ENCODE measurements at regions not wholly inside any gene's neighbourhood (a gene's known extent, or its start where the extent isn't known, plus 50 kb on each side); places are given as distances from the start of the nearest gene placed in this dataset.

DNA sequence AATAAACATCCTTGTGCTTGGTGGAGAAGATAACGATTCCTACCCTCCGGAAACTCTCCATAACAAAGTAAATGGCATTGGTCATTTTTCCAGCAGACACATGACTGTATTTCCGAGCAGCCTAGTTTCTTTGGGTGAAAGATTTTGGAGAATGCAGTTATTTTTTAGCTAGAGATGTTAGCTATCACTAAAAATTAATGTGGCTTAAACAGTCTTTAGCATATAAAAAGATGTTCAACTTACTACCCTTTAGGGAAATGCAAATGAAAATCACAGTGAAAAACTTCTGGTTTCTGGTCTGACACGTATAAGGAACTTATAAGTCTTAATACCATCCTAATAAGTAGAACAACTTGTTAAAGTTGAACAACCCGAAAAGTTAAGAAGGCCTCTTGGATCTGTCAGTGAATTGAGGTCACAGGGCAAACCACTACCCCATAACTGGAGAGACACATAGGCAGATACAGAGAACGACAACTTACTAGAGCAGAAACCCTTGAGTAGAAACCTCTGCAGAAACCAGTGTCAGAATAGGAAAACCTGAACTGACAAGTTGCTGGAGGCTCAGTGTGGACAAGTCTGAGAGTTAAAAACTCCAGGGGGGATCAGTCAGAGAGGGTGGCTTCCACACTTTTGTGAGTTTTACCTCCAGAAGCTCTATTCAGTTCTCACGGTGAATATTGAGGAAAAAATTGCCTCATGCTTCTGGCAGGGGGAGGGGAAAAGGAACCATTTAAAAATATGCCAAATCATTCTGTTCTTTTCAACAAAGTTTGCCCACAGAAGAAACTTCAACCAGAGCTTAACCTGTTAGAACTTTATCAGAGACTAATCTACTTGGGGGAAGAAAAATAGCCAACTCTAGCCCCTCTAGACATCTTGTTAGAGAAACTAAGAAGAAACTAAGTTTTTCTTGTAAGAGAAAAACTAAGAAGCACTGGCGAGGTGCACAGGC lies 325.2 kb upstream of the RPS23 start:
- Histone ChIP-seq H3K27ac (no peak overlapping the region), H3K4me2 (no peak overlapping the region), H3K4me3 (no peak overlapping the region), H3K4me1 (no peaks in the 10 kb centered on the region), H3K9me3 (no peaks in the 10 kb centered on the region; the same call in 1 of the 3 replicates)
- WGBS (ENCODE audit: missing lambda C conversion rate): 40% methylated on average over 8 of the region's 8 CpGs
- no peak for FAIRE-seq
- TF ChIP-seq FOSB (CRISPR knock-in tag; IDR thresholded peaks at IDR 0.05) (no peak), CBX2 (IDR thresholded peaks at IDR 0.05; ENCODE audit: borderline replicate concordance, low read depth) (no peak), EP300 (IDR thresholded peaks at IDR 0.05) (no peak), ZSCAN20 (CRISPR knock-in tag; IDR thresholded peaks at IDR 0.05) (no peak), ZNF302 (CRISPR knock-in tag; IDR thresholded peaks at IDR 0.05) (no peak), MAZ (IDR thresholded peaks at IDR 0.05; ENCODE audit: borderline replicate concordance, low read depth, low read length) (no peak), ESRRA (IDR thresholded peaks at IDR 0.05; ENCODE audit: borderline replicate concordance, low read length) (no peak), CHD2 (IDR thresholded peaks at IDR 0.05; ENCODE audit: low read length, partially characterized antibody) (no peak), HEYL (CRISPR knock-in tag; IDR thresholded peaks at IDR 0.05) (no peak), FOXS1 (CRISPR knock-in tag; IDR thresholded peaks at IDR 0.05) (no peak), NR3C1 (IDR thresholded peaks at IDR 0.05) (no peak), RCOR1 (IDR thresholded peaks at IDR 0.05; ENCODE audit: low read depth, low read length) (no peak)
- TF ChIP-seq, protein P1, sequence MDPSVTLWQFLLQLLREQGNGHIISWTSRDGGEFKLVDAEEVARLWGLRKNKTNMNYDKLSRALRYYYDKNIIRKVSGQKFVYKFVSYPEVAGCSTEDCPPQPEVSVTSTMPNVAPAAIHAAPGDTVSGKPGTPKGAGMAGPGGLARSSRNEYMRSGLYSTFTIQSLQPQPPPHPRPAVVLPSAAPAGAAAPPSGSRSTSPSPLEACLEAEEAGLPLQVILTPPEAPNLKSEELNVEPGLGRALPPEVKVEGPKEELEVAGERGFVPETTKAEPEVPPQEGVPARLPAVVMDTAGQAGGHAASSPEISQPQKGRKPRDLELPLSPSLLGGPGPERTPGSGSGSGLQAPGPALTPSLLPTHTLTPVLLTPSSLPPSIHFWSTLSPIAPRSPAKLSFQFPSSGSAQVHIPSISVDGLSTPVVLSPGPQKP (IDR thresholded peaks at IDR 0.05; ENCODE audit: low read depth, low read length): no peak
- TF ChIP-seq, protein P2, sequence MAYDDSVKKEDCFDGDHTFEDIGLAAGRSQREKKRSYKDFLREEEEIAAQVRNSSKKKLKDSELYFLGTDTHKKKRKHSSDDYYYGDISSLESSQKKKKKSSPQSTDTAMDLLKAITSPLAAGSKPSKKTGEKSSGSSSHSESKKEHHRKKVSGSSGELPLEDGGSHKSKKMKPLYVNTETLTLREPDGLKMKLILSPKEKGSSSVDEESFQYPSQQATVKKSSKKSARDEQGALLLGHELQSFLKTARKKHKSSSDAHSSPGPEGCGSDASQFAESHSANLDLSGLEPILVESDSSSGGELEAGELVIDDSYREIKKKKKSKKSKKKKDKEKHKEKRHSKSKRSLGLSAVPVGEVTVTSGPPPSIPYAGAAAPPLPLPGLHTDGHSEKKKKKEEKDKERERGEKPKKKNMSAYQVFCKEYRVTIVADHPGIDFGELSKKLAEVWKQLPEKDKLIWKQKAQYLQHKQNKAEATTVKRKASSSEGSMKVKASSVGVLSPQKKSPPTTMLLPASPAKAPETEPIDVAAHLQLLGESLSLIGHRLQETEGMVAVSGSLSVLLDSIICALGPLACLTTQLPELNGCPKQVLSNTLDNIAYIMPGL (CRISPR knock-in tag; IDR thresholded peaks at IDR 0.05; ENCODE audit: borderline replicate concordance): no peak
- no peak for DNase-seq (ENCODE audit: low read depth in 1 of 2, low spot score in 1 of 2)
- CTCF ChIA-PET: interaction anchor here (1.3 kb wide), 1 partner anchor 11 kb away, joined by 3 read pairs; no protein-coding TSS in a partner anchor
- POLR2A ChIA-PET: no interaction called here
- ATAC-seq: no peak

DNA sequence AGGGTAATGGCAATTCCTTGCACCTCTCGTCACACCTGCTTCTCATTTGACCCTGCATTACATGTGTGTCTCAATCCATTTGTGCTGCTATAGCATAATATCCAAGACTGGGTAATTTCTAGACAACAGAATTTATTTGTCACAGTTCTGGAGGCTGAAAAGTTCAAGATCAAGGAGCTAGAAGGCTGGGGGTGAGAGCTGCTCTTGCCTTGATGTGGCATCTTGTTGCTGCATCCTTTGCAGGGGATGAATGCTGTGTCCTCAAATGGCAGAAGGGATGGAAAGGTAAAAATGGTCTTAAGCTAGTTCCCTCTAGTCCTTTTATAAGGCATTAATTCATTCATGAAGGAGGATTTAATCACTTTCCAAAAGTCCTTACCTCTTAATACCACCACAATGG lies 323.7 kb upstream of the RPS23 start:
- CTCF ChIA-PET: interaction anchor here (0.5 kb wide), 1 partner anchor 85 kb away, joined by 5 read pairs; no protein-coding TSS in a partner anchor
- no peak overlapping the region for H3K27ac ChIP-seq
- POLR2A ChIA-PET: no interaction called here

DNA sequence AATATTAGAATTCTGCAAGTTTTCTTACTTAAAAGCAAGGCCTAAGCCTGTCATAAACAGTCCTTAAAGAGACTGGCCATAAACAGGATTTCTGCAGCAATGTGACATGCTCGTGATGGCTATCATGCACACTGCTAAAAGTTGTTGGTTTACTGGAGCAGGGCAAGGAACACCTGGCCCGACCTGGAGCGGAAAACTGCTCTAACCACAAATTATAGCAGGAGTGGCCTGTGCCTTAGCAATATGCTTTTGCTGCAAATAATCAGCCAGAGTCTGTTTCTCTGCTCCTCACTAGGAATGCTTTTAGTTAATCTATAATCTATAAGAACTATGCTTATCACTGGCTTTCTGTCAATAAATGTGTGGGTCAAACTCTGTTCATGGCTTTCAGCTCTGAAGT lies 322.9 kb upstream of the RPS23 start:
- ATAC-seq (no peak), FAIRE-seq (no peak), DNase-seq (ENCODE audit: low read depth in 1 of 2, low spot score in 1 of 2) (no peak)
- 44% methylated on average over 3 of the region's 3 CpGs for WGBS (ENCODE audit: missing lambda C conversion rate)
- H3K4me3 ChIP-seq: no peak overlapping the region
- no peak overlapping the region for H3K27ac ChIP-seq
- ChIA-PET POLR2A (no interaction called here), CTCF (no interaction called here)
- TF ChIP-seq, protein P3, sequence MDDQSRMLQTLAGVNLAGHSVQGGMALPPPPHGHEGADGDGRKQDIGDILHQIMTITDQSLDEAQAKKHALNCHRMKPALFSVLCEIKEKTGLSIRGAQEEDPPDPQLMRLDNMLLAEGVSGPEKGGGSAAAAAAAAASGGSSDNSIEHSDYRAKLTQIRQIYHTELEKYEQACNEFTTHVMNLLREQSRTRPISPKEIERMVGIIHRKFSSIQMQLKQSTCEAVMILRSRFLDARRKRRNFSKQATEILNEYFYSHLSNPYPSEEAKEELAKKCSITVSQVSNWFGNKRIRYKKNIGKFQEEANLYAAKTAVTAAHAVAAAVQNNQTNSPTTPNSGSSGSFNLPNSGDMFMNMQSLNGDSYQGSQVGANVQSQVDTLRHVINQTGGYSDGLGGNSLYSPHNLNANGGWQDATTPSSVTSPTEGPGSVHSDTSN (IDR thresholded peaks at IDR 0.05): no peak
- TF ChIP-seq CHD2 (IDR thresholded peaks at IDR 0.05; ENCODE audit: low read length, partially characterized antibody): no peak
- no peak for TF ChIP-seq CHD4 (IDR thresholded peaks at IDR 0.05; ENCODE audit: borderline replicate concordance)
- no peak for TF ChIP-seq POLR2A (IDR thresholded peaks at IDR 0.05; ENCODE audit: low read length)
- TF ChIP-seq BHLHE40 (IDR thresholded peaks at IDR 0.05; ENCODE audit: low read depth, low read length): no peak
- TF ChIP-seq TP53 (CRISPR knock-in tag; IDR thresholded peaks at IDR 0.05): no peak
- no peak for TF ChIP-seq HDAC2 (IDR thresholded peaks at IDR 0.05)
- TF ChIP-seq HOXA7 (CRISPR knock-in tag; IDR thresholded peaks at IDR 0.05): no peak
- TF ChIP-seq, protein P2 (CRISPR knock-in tag; IDR thresholded peaks at IDR 0.05; ENCODE audit: borderline replicate concordance): no peak
- no peaks in the 10 kb centered on the region for H3K4me1 ChIP-seq
- H3K9me3 ChIP-seq: no peaks in the 10 kb centered on the region; the same call in 2 of the 3 replicates
- H3K4me2 ChIP-seq: no peak overlapping the region

More for the DNA sequence above, 323.7 kb upstream of the RPS23 start:
- ATAC-seq (no peak), DNase-seq (ENCODE audit: low read depth in 1 of 2, low spot score in 1 of 2) (no peak), FAIRE-seq (no peak)
- H3K4me3 ChIP-seq: no peak overlapping the region
- H3K9me3 ChIP-seq: no peaks in the 10 kb centered on the region; the same call in 2 of the 3 replicates
- H3K4me1 ChIP-seq: no peaks in the 10 kb centered on the region
- no peak overlapping the region for H3K4me2 ChIP-seq
- TF ChIP-seq POLR2A (IDR thresholded peaks at IDR 0.05; ENCODE audit: low read length) (no peak), EHF (CRISPR knock-in tag; IDR thresholded peaks at IDR 0.05) (no peak), ZNF302 (CRISPR knock-in tag; IDR thresholded peaks at IDR 0.05) (no peak), RNF2 (IDR thresholded peaks at IDR 0.05; ENCODE audit: borderline replicate concordance, low read depth) (no peak), HDAC2 (IDR thresholded peaks at IDR 0.05) (no peak)
- WGBS (ENCODE audit: missing lambda C conversion rate): 75% methylated on average over 1 of the region's 1 CpG
